CD4-positive, alpha-beta T cell treated with Interleukin-21 for 1 hour (primary cell): ENCODE measurements at regions not wholly inside any gene's neighbourhood (a gene's known extent, or its start where the extent isn't known, plus 50 kb on each side); places are given as distances from the start of the nearest gene placed in this dataset.
"Not testable (repeated sequence)": the region's sequence is repeated elsewhere in the genome, so short reads cannot be mapped to it uniquely, and the experiment has no call there.

Source experiments
- DNase-seq: peaks from one replicate; pipeline ENCODE4 v3.0.0-alpha.2; 2020

- DNase-seq, result no peak
These were observed 172.7 kb downstream of the MYCN start for GRCh38 chr2:16112972-16113560.

GRCh38 chr2:16112251-16112971, 172.1 kb downstream of the MYCN start:
- no peak for DNase-seq

- no peak for DNase-seq
These were observed 171.5 kb downstream of the MYCN start for GRCh38 chr2:16111838-16112210.

- no peak for DNase-seq
These were observed 169.5 kb downstream of the MYCN start for GRCh38 chr2:16109821-16110310.

GRCh38 chr2:16109368-16109820, 169.0 kb downstream of the MYCN start:
- DNase-seq, result no peak

GRCh38 chr2:16107246-16107645, 166.9 kb downstream of the MYCN start:
- DNase-seq, result no peak

- DNase-seq, result no peak
These were observed 166.3 kb downstream of the MYCN start for GRCh38 chr2:16106619-16107018.

GRCh38 chr2:16105669-16106281, 165.4 kb downstream of the MYCN start:
- DNase-seq, result no peak

- no peak for DNase-seq
These were observed 164.8 kb downstream of the MYCN start for GRCh38 chr2:16104949-16105668.

- no peak for DNase-seq
These were observed 164.1 kb downstream of the MYCN start for GRCh38 chr2:16104315-16104948.

- no peak for DNase-seq
These were observed 163.4 kb downstream of the MYCN start for GRCh38 chr2:16103614-16104314.

GRCh38 chr2:16102976-16103380, 162.6 kb downstream of the MYCN start:
- DNase-seq, result no peak

- DNase-seq, result no peak
These were observed 162.1 kb downstream of the MYCN start for GRCh38 chr2:16102358-16102975.

GRCh38 chr2:16101196-16101595, 160.8 kb downstream of the MYCN start:
- DNase-seq, result no peak

GRCh38 chr2:16100006-16100405, 159.7 kb downstream of the MYCN start:
- no peak for DNase-seq

GRCh38 chr2:16099326-16099725, 159.0 kb downstream of the MYCN start:
- no peak for DNase-seq

GRCh38 chr2:16096962-16097361, 156.6 kb downstream of the MYCN start:
- DNase-seq, result no peak

GRCh38 chr2:16095483-16095882, 155.1 kb downstream of the MYCN start:
- DNase-seq, result not testable (repeated sequence)

- no peak for DNase-seq
These were observed 154.5 kb downstream of the MYCN start for GRCh38 chr2:16094811-16095210.

GRCh38 chr2:16093639-16094529, 153.5 kb downstream of the MYCN start:
- no peak for DNase-seq
